Cardiac septum (tissue), 1 donor: ENCODE measurements at regions not wholly inside any gene's neighbourhood (a gene's known extent, or its start where the extent isn't known, plus 50 kb on each side); places are given as distances from the start of the nearest gene placed in this dataset.

Experiments used
- DNase-seq: peaks from one replicate; pipeline ENCODE4 v3.0.0-alpha.2; 2020; ENCODE audit warnings: low spot score
- intact Hi-C: fragments of 100-400 bp; cut with DNase I; formaldehyde crosslinking; loops from one replicate; pipeline ENCODE4 v1.14.0; 2022
- donor health status: DM: no; HTN: no; CAD: no.

GRCh38 chr14:87097015-87097414, 896.0 kb downstream of the GALC start:
- no peak for DNase-seq
- intact Hi-C loops = no loop called here

- no peak for DNase-seq
- intact Hi-C loops = no loop called here
These were observed 898.1 kb downstream of the GALC start for GRCh38 chr14:87094913-87095312.

- intact Hi-C loops = no loop called here
- DNase-seq = no peak
These were observed 904.4 kb downstream of the GALC start for GRCh38 chr14:87088588-87088987.

GRCh38 chr14:87087881-87088280, 905.1 kb downstream of the GALC start:
- intact Hi-C loops = no loop called here
- no peak for DNase-seq

GRCh38 chr14:87084908-87085307, 908.1 kb downstream of the GALC start:
- intact Hi-C loops = no loop called here

GRCh38 chr14:87082917-87083316, 910.1 kb downstream of the GALC start:
- DNase-seq = no peak
- intact Hi-C loops = no loop called here

More at GRCh38 chr14:87084908-87085307, 908.1 kb downstream of the GALC start:
- no peak for DNase-seq

GRCh38 chr14:87081004-87081403, 912.0 kb downstream of the GALC start:
- intact Hi-C loops = no loop called here
- no peak for DNase-seq

- intact Hi-C loops = no loop called here
- DNase-seq = no peak
These were observed 912.8 kb downstream of the GALC start for GRCh38 chr14:87080146-87080545.

GRCh38 chr14:87079416-87079815, 913.6 kb downstream of the GALC start:
- DNase-seq = no peak
- intact Hi-C loops = no loop called here

- DNase-seq = no peak
- intact Hi-C loops = no loop called here
These were observed 916.1 kb downstream of the GALC start for GRCh38 chr14:87076922-87077321.

GRCh38 chr14:87076146-87076545, 916.8 kb downstream of the GALC start:
- DNase-seq = no peak
- intact Hi-C loops = no loop called here

GRCh38 chr14:87073880-87074570, 919.0 kb downstream of the GALC start:
- DNase-seq = no peak

GRCh38 chr14:87067591-87067990, 925.4 kb downstream of the GALC start:
- intact Hi-C loops = no loop called here
- DNase-seq = no peak

More at GRCh38 chr14:87073880-87074570, 919.0 kb downstream of the GALC start:
- intact Hi-C loops = no loop called here

GRCh38 chr14:87067061-87067460, 925.9 kb downstream of the GALC start:
- no peak for DNase-seq
- intact Hi-C loops = no loop called here

GRCh38 chr14:87066221-87066817, 926.7 kb downstream of the GALC start:
- intact Hi-C loops = no loop called here
- DNase-seq = no peak

- intact Hi-C loops = no loop called here
- DNase-seq = no peak
These were observed 927.6 kb downstream of the GALC start for GRCh38 chr14:87065366-87065765.

GRCh38 chr14:87063181-87063580, 929.8 kb downstream of the GALC start:
- DNase-seq = no peak
- intact Hi-C loops = no loop called here

GRCh38 chr14:87060405-87060804, 932.6 kb downstream of the GALC start:
- intact Hi-C loops = no loop called here
- no peak for DNase-seq

- DNase-seq = no peak
- intact Hi-C loops = no loop called here
These were observed 933.7 kb downstream of the GALC start for GRCh38 chr14:87059060-87059839.

- intact Hi-C loops = no loop called here
- no peak for DNase-seq
These were observed 938.0 kb downstream of the GALC start for GRCh38 chr14:87055007-87055406.
